K562 (cell line): ENCODE measurements at regions not wholly inside any gene's neighbourhood (a gene's known extent, or its start where the extent isn't known, plus 50 kb on each side); places are given as distances from the start of the nearest gene placed in this dataset.

ENCODE experiments used
- ATAC-seq: fragments of 200-7000 bp; cut with Tn5 transposase; 3 replicates; pipeline ENCODE4 v1.9.1; 2020; ENCODE audit warnings: moderate library complexity
- BruUV-seq: library from RNA; stranded (reverse); fragments of 400-500 nt; replicated peaks from 2 replicates; lab custom pipeline; 2021; lab: Mats Ljungman, UMichigan
- CTCF ChIA-PET: fragments of 300-600 bp; formaldehyde crosslinking; extraction: SDS; loops from one replicate; lab custom pipeline; 2021; ENCODE audit warnings: low intra/inter-chr PET ratio; lab: Yijun Ruan, JAX
- POLR2A ChIA-PET: fragments of 300-600, 350-650 bp; sonication (Branson Sonifier 250); formaldehyde crosslinking; extraction: SDS; loops from one replicate; lab custom pipeline; 2021; ENCODE audit warnings: antibody characterized with exemption, inconsistent platforms; lab: Yijun Ruan, JAX
- DNase-seq, 4 experiments: peaks; one replicate each; pipeline versions ENCODE4 v3.0.0 to v3.0.0-alpha.2; 2011 to 2018; ENCODE audit warnings: low spot score in 3 of 4, mixed read lengths in 3 of 4; ENCODE audit errors: extremely low read depth in 1 of 4
- FAIRE-seq: peaks from 2 replicates; lab custom pipeline; 2011; peaks lifted over from hg19 to GRCh38; lab: Jason Lieb, UNC
- H2AFZ ChIP-seq: 2 replicates; pipeline ENCODE4 v1.6.0; 2011; ENCODE audit warnings: low read depth, low read length, control low read depth, inconsistent platforms
- H3K27ac ChIP-seq: fragments of 200-600 bp; 3 replicates; pipeline ENCODE4 v1.8.0; 2011; ENCODE audit warnings: low read depth, mild to moderate bottlenecking, control low read depth, inconsistent platforms, low read length, moderate library complexity, mixed read lengths; ENCODE audit errors: extremely low read depth
- H3K27me3 ChIP-seq, 2 experiments: fragments of 300-600 bp in 1 of 2; 2 replicates in 1 of 2; 3 replicates in 1 of 2; pipeline versions ENCODE4 v1.6.0 to v1.8.0; 2011; ENCODE audit warnings: inconsistent platforms in 2 of 2, low read length in 2 of 2, mild to moderate bottlenecking in 1 of 2, mixed read lengths in 1 of 2, moderate library complexity in 1 of 2; ENCODE audit not compliant: control insufficient read depth in 2 of 2, insufficient read depth in 2 of 2
- H3K36me3 ChIP-seq: fragments of 300-600 bp; 3 replicates; pipeline ENCODE4 v1.8.0; 2011; ENCODE audit warnings: mild to moderate bottlenecking, low read length, inconsistent platforms; ENCODE audit not compliant: control insufficient read depth, insufficient read depth
- H3K4me1 ChIP-seq, 2 experiments: fragments of 200-600 bp in 1 of 2; replicated peaks in 1 of 2; 2 replicates in 1 of 2; 3 replicates in 1 of 2; pipeline versions ENCODE4 v1.5.1 to v1.8.0; 2011; ENCODE audit warnings: inconsistent platforms in 2 of 2, low read length in 2 of 2, mild to moderate bottlenecking in 1 of 2, mixed read lengths in 1 of 2, moderate library complexity in 1 of 2; ENCODE audit not compliant: control insufficient read depth in 2 of 2, insufficient read depth in 2 of 2
- H3K4me2 ChIP-seq: 2 replicates; pipeline ENCODE4 v1.6.1; 2011; ENCODE audit warnings: low read length, control low read depth, inconsistent platforms, mixed read lengths; ENCODE audit not compliant: insufficient read depth
- H3K4me3 ChIP-seq: fragments of 200-600 bp; sonication (generic), shearing (Covaris generic); 2 replicates; pipeline ENCODE4 v1.5.1; 2016; ENCODE audit warnings: control low read depth, inconsistent platforms
- H3K79me2 ChIP-seq: fragments of 200-600 bp; 3 replicates; pipeline ENCODE4 v1.8.0; 2011; ENCODE audit warnings: low read length, inconsistent platforms; ENCODE audit not compliant: control insufficient read depth, insufficient read depth
- H3K9ac ChIP-seq, 2 experiments: 2 replicates each; pipeline versions ENCODE4 v1.6.0 to v1.6.1; 2011; ENCODE audit warnings: low read depth in 2 of 2, low read length in 2 of 2, control low read depth in 1 of 2, inconsistent platforms in 1 of 2, mild to moderate bottlenecking in 1 of 2, mixed read lengths in 1 of 2; ENCODE audit not compliant: insufficient read depth in 1 of 2
- H3K9me1 ChIP-seq: one replicate; pipeline ENCODE4 v1.6.0; 2011; ENCODE audit warnings: inconsistent platforms, mild to moderate bottlenecking, low read length, moderate library complexity; ENCODE audit not compliant: control insufficient read depth, insufficient read depth
- H3K9me3 ChIP-seq: replicated peaks from 2 replicates; pipeline ENCODE4 v1.5.1; 2011; ENCODE audit warnings: low read depth, low read length, inconsistent platforms; ENCODE audit not compliant: control insufficient read depth, insufficient read depth
- H4K20me1 ChIP-seq: replicated peaks from 2 replicates; pipeline ENCODE4 v1.6.1; 2011; ENCODE audit warnings: low read length, inconsistent platforms, mixed read lengths; ENCODE audit not compliant: control insufficient read depth, insufficient read depth
- CHCHD3 ChIP-seq: fragments of 250-450 bp; sonication (Bioruptor Pico); IDR thresholded peaks from 2 replicates; pipeline ENCODE4 v2.1.2; 2022; ENCODE audit warnings: mild to moderate bottlenecking
- FOXJ2 ChIP-seq: fragments of 200-800 bp; sonication (Bioruptor generic); IDR thresholded peaks from 2 replicates; pipeline ENCODE4 v1.6.1; 2016; ENCODE audit warnings: missing genetic modification characterization, missing compliant biosample characterization
- HDAC6 ChIP-seq: IDR thresholded peaks from 2 replicates; pipeline ENCODE4 v1.6.1; 2012; ENCODE audit warnings: low read depth, mild to moderate bottlenecking, control low read depth, inconsistent platforms, low read length, moderate library complexity
- KHSRP ChIP-seq: fragments of 450-650 bp; IDR thresholded peaks from 2 replicates; pipeline ENCODE4 v1.6.1; 2017
- KLF6 ChIP-seq: fragments of 250-450 bp; sonication (Bioruptor Pico); IDR thresholded peaks from 2 replicates; pipeline ENCODE4 v1.4.0; 2020; ENCODE audit warnings: mild to moderate bottlenecking, moderate library complexity, borderline replicate concordance
- LARP7 ChIP-seq: fragments of 450-650 bp; IDR thresholded peaks from 2 replicates; pipeline ENCODE4 v1.6.1; 2016
- MXI1 ChIP-seq: IDR thresholded peaks from 2 replicates; pipeline ENCODE4 v1.6.1; 2011; ENCODE audit warnings: low read depth, mild to moderate bottlenecking, improper control_type of control experiment, low read length
- POLR2B ChIP-seq: fragments of 450-650 bp; IDR thresholded peaks from 2 replicates; pipeline ENCODE4 v1.6.1; 2018; ENCODE audit warnings: low read depth; ENCODE audit not compliant: partially characterized antibody
- RBM15 ChIP-seq: fragments of 200-400 bp; formaldehyde crosslinking; IDR thresholded peaks from 2 replicates; pipeline ENCODE4 v1.6.1; 2018; ENCODE audit warnings: mild to moderate bottlenecking, low read length, moderate library complexity; ENCODE audit not compliant: insufficient read depth
- SRSF3 ChIP-seq: fragments of 200-400 bp; formaldehyde crosslinking; IDR thresholded peaks from 2 replicates; pipeline ENCODE4 v1.6.1; 2016; ENCODE audit warnings: mild to moderate bottlenecking, low read length, moderate library complexity; ENCODE audit not compliant: insufficient read depth
- SRSF9 ChIP-seq: fragments of 200-400 bp; formaldehyde crosslinking; IDR thresholded peaks from 2 replicates; pipeline ENCODE4 v1.6.1; 2017; ENCODE audit warnings: low read depth, low read length, borderline replicate concordance
- TEAD4 ChIP-seq, 2 experiments: sonication (generic) in 1 of 2; formaldehyde crosslinking in 1 of 2; IDR thresholded peaks; 2 replicates each; pipeline versions ENCODE4 v1.6.1 to v1.8.0; 2012 to 2022; ENCODE audit warnings: borderline replicate concordance in 1 of 2, inconsistent platforms in 1 of 2, low read length in 1 of 2, mild to moderate bottlenecking in 1 of 2, missing genetic modification reagents in 1 of 2
- TRIM25 ChIP-seq: fragments of 450-650 bp; IDR thresholded peaks from 2 replicates; pipeline ENCODE4 v1.7.0; 2016; ENCODE audit warnings: borderline replicate concordance
- U2AF2 ChIP-seq: fragments of 200-400 bp; formaldehyde crosslinking; optimal IDR thresholded peaks from 2 replicates; pipeline ENCODE3; 2017; ENCODE audit warnings: low read depth, mild to moderate bottlenecking, low read length
- WGBS: fragments of 100-300 bp; shearing (Covaris generic); methylation state at CpG from one replicate; pipeline ENCODE4 v1.1.6; 2016; ENCODE audit warnings: low coverage, mixed read lengths; ENCODE audit not compliant: insufficient coverage; ENCODE audit errors: missing lambda C conversion rate; 5-methylcytosine and 5-hydroxymethylcytosine counted together
- in situ Hi-C: fragments of 300-500 bp; cut with MboI; formaldehyde crosslinking; loops from 4 replicates; pipeline ENCODE4 v1.15.0; 2018; ENCODE audit warnings: inconsistent platforms, mixed read lengths
- intact Hi-C: fragments of 100-400 bp; cut with micrococcal nuclease; formaldehyde crosslinking; loops from 2 replicates; pipeline ENCODE4 v1.14.2; 2022
- TF ChIP-seq, protein P1 (sequence below): sonication (generic); formaldehyde crosslinking; IDR thresholded peaks from 2 replicates; pipeline ENCODE4 v1.8.1; 2023; ENCODE audit warnings: mild to moderate bottlenecking, missing genetic modification reagents
- TF ChIP-seq, protein P2 (sequence below): fragments of 200-800 bp; sonication (Bioruptor generic); IDR thresholded peaks from 2 replicates; pipeline ENCODE4 v1.6.1; 2017; ENCODE audit warnings: missing genetic modification characterization, missing compliant biosample characterization

DNA sequence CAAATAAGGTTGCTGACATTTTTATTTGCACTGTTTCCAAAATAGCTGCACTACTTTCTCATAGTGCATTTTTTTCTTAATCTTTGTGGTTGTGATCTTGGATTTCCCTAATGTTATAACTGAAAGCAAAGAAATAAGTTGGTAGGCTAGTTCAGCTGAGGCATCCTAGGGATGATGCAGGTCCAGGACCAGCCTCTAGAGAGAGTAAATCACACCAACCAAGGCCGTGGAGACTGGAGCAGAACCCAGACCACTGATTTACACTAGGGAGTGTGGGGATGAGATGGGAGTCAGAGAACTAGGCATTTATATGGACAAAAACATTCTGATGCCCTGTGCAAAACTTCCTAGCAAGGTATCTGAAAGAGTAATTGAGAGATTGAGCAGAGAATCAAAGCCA, 104.5 kb downstream of the URB2 start:
- H2AFZ ChIP-seq = no peak overlapping the region
- H3K9ac ChIP-seq = no peak overlapping the region
- H3K4me3 ChIP-seq = no peak overlapping the region
- no peak overlapping the region for H3K27ac ChIP-seq
- in situ Hi-C loops = no loop called here
- 0% methylated on average over 1 of the region's 1 CpG for WGBS
- no peaks in the 10 kb centered on the region for H4K20me1 ChIP-seq
- H3K9me1 ChIP-seq = no peaks in the 10 kb centered on the region
- intact Hi-C loops = no loop called here
- POLR2A ChIA-PET = interaction anchor here (1.6 kb wide), 1 partner anchor 14 kb away, joined by 5 read pairs; no protein-coding TSS in a partner anchor
- H3K79me2 ChIP-seq = no peaks in the 10 kb centered on the region
- H3K4me2 ChIP-seq = no peak overlapping the region
- H3K36me3 ChIP-seq = no peaks in the 10 kb centered on the region
- DNase-seq = no peak
- peak; percentile 42; the same call in 1 of the 3 replicates for ATAC-seq
- TF ChIP-seq CHCHD3 = no peak
- TF ChIP-seq SRSF3 = no peak
- no peak for TF ChIP-seq KLF6 (CRISPR knock-in tag)
- TF ChIP-seq TRIM25 = no peak
- no peak for TF ChIP-seq FOXJ2 (tag)
- TF ChIP-seq, protein P1, sequence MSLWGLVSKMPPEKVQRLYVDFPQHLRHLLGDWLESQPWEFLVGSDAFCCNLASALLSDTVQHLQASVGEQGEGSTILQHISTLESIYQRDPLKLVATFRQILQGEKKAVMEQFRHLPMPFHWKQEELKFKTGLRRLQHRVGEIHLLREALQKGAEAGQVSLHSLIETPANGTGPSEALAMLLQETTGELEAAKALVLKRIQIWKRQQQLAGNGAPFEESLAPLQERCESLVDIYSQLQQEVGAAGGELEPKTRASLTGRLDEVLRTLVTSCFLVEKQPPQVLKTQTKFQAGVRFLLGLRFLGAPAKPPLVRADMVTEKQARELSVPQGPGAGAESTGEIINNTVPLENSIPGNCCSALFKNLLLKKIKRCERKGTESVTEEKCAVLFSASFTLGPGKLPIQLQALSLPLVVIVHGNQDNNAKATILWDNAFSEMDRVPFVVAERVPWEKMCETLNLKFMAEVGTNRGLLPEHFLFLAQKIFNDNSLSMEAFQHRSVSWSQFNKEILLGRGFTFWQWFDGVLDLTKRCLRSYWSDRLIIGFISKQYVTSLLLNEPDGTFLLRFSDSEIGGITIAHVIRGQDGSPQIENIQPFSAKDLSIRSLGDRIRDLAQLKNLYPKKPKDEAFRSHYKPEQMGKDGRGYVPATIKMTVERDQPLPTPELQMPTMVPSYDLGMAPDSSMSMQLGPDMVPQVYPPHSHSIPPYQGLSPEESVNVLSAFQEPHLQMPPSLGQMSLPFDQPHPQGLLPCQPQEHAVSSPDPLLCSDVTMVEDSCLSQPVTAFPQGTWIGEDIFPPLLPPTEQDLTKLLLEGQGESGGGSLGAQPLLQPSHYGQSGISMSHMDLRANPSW (CRISPR knock-in tag) = no peak
- TF ChIP-seq SRSF9 = no peak
- no peak for TF ChIP-seq U2AF2
- TF ChIP-seq, protein P2, sequence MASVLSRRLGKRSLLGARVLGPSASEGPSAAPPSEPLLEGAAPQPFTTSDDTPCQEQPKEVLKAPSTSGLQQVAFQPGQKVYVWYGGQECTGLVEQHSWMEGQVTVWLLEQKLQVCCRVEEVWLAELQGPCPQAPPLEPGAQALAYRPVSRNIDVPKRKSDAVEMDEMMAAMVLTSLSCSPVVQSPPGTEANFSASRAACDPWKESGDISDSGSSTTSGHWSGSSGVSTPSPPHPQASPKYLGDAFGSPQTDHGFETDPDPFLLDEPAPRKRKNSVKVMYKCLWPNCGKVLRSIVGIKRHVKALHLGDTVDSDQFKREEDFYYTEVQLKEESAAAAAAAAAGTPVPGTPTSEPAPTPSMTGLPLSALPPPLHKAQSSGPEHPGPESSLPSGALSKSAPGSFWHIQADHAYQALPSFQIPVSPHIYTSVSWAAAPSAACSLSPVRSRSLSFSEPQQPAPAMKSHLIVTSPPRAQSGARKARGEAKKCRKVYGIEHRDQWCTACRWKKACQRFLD (CRISPR knock-in tag) = no peak
- no peak for TF ChIP-seq POLR2B
- TF ChIP-seq HDAC6 = no peak
- TF ChIP-seq LARP7 = no peak
- no peak for TF ChIP-seq TEAD4 (IDR thresholded peaks at IDR 0.05; ENCODE audit: low read length)
- no peak for TF ChIP-seq TEAD4 (CRISPR knock-in tag; IDR thresholded peaks at IDR 0.05; ENCODE audit: borderline replicate concordance)
- TF ChIP-seq KHSRP = no peak
- no peak for TF ChIP-seq RBM15
- no peak for TF ChIP-seq MXI1
- TF ChIP-seq, all 486 proteins: peak for 0
- CTCF ChIA-PET = interaction anchor here (0.6 kb wide), 1 partner anchor 425 kb away, joined by 3 read pairs; no protein-coding TSS in a partner anchor
- no TSS peak for BruUV-seq
- H3K27me3 ChIP-seq = peaks cover 10 to 22% of the 10 kb centered on the region in 2 experiments; a peak in 4 of 5 replicates
- H3K4me1 ChIP-seq = no peaks in the 10 kb centered on the region
- FAIRE-seq = no peak
- H3K9me3 ChIP-seq = no peaks in the 10 kb centered on the region
